Choroid plexus epithelial cell (primary cell): ENCODE measurements at regions not wholly inside any gene's neighbourhood (a gene's known extent, or its start where the extent isn't known, plus 50 kb on each side); places are given as distances from the start of the nearest gene placed in this dataset.

Source experiments
- DNase-seq: peaks from one replicate; pipeline ENCODE4 v3.0.0-alpha.2; 2010; ENCODE audit warnings: low read depth
- H3K4me3 ChIP-seq: 2 replicates; pipeline ENCODE4 v1.5.1; 2011; ENCODE audit warnings: low read depth, mild to moderate bottlenecking, control low read depth, low read length, moderate library complexity
- CTCF ChIP-seq: conservative IDR thresholded peaks from 2 replicates; pipeline ENCODE4 v1.5.1; 2011; ENCODE audit warnings: low read depth, mild to moderate bottlenecking, control low read depth, inconsistent platforms, low read length, moderate library complexity

GRCh38 chr11:60625262-60625661 is 74.2 kb upstream of the MS4A8 start:
- no peak overlapping the region for H3K4me3 ChIP-seq
- peak; percentile 44 for TF ChIP-seq CTCF
- peak; percentile 53 for DNase-seq

GRCh38 chr11:60629399-60629798 is 70.0 kb upstream of the MS4A8 start:
- H3K4me3 ChIP-seq: no peak overlapping the region
- DNase-seq: no peak
- no peak for TF ChIP-seq CTCF

- H3K4me3 ChIP-seq: no peak overlapping the region
- TF ChIP-seq CTCF: no peak
- no peak for DNase-seq
Measured at GRCh38 chr11:60631944-60632343, 67.5 kb upstream of the MS4A8 start.

GRCh38 chr11:60633645-60634044 is 65.8 kb upstream of the MS4A8 start:
- no peak for TF ChIP-seq CTCF
- DNase-seq: no peak

GRCh38 chr11:60634126-60634525 is 65.3 kb upstream of the MS4A8 start:
- peak; percentile 1 for DNase-seq
- peak; percentile 34 for TF ChIP-seq CTCF
- H3K4me3 ChIP-seq: no peak overlapping the region

More at GRCh38 chr11:60633645-60634044, 65.8 kb upstream of the MS4A8 start:
- no peak overlapping the region for H3K4me3 ChIP-seq

GRCh38 chr11:60641940-60642339 is 57.5 kb upstream of the MS4A8 start:
- no peak for TF ChIP-seq CTCF
- no peak overlapping the region for H3K4me3 ChIP-seq
- no peak for DNase-seq

- no peak overlapping the region for H3K4me3 ChIP-seq
- no peak for DNase-seq
- TF ChIP-seq CTCF: no peak
Measured at GRCh38 chr11:60647087-60647486, 52.3 kb upstream of the MS4A8 start.
